CD14-positive monocyte (primary cell): ENCODE measurements at regions not wholly inside any gene's neighbourhood (a gene's known extent, or its start where the extent isn't known, plus 50 kb on each side); places are given as distances from the start of the nearest gene placed in this dataset.

Experiments used
- DNase-seq, 3 donors: peaks; one replicate each; pipeline ENCODE4 v3.0.0-alpha.2; 2011 to 2022
- H2AFZ ChIP-seq: 2 replicates; pipeline ENCODE4 v1.6.0; 2012; ENCODE audit warnings: mild to moderate bottlenecking, low read depth, low read length, inconsistent platforms; ENCODE audit not compliant: insufficient read depth, poor library complexity, severe bottlenecking
- H3K27ac ChIP-seq, 2 donors: 1 replicate in 1 of 2; 2 replicates in 1 of 2; pipeline ENCODE4 v1.5.1; 2012 to 2013; ENCODE audit warnings: low read length in 2 of 2, control low read depth in 1 of 2, inconsistent platforms in 1 of 2, low read depth in 1 of 2, mild to moderate bottlenecking in 1 of 2
- H3K27me3 ChIP-seq, 2 donors: one replicate each; pipeline versions ENCODE4 v1.6.0 to v1.6.1; 2011 to 2013; ENCODE audit warnings: low read length in 2 of 2; ENCODE audit not compliant: control insufficient read depth in 2 of 2, insufficient read depth in 2 of 2
- H3K36me3 ChIP-seq, 2 donors: replicated peaks in 1 of 2; 1 replicate in 1 of 2; 2 replicates in 1 of 2; pipeline versions ENCODE4 v1.5.1 to v1.6.1; 2012 to 2013; ENCODE audit warnings: low read length in 2 of 2, control low read depth in 1 of 2, inconsistent platforms in 1 of 2, mild to moderate bottlenecking in 1 of 2; ENCODE audit not compliant: insufficient read depth in 2 of 2, control insufficient read depth in 1 of 2
- H3K4me1 ChIP-seq, 2 donors: 1 replicate in 1 of 2; 2 replicates in 1 of 2; pipeline versions ENCODE4 v1.5.1 to v1.6.1; 2012 to 2013; ENCODE audit warnings: low read length in 2 of 2, control low read depth in 1 of 2, inconsistent platforms in 1 of 2, mild to moderate bottlenecking in 1 of 2, moderate library complexity in 1 of 2; ENCODE audit not compliant: insufficient read depth in 2 of 2, control insufficient read depth in 1 of 2
- H3K4me2 ChIP-seq: replicated peaks from 2 replicates; pipeline ENCODE3; 2012; ENCODE audit warnings: low read length, moderate library complexity, mild to moderate bottlenecking; ENCODE audit not compliant: poor library complexity, severe bottlenecking; ENCODE audit errors: extremely low read depth
- H3K4me3 ChIP-seq, 3 experiments: fragments of 200-600 bp in 1 of 3; sonication (generic) in 1 of 3; replicated peaks in 1 of 3; 1 replicate in 2 of 3; 2 replicates in 1 of 3; pipeline ENCODE4 v1.5.1; 2011 to 2013; ENCODE audit warnings: low read length in 3 of 3, mild to moderate bottlenecking in 3 of 3, control low read depth in 2 of 3, low read depth in 2 of 3, inconsistent platforms in 1 of 3, moderate library complexity in 1 of 3
- H3K79me2 ChIP-seq: 2 replicates; pipeline ENCODE4 v1.6.0; 2012; ENCODE audit warnings: mild to moderate bottlenecking, control low read depth, inconsistent platforms, low read length, moderate library complexity; ENCODE audit not compliant: insufficient read depth
- H3K9ac ChIP-seq: 2 replicates; pipeline ENCODE4 v1.6.0; 2017; ENCODE audit warnings: low read length, mild to moderate bottlenecking; ENCODE audit not compliant: insufficient read depth, poor library complexity, severe bottlenecking
- H3K9me3 ChIP-seq, 2 donors: replicated peaks in 1 of 2; 1 replicate in 1 of 2; 2 replicates in 1 of 2; pipeline versions ENCODE4 v1.5.1 to v1.6.1; 2012 to 2013; ENCODE audit warnings: low read length in 2 of 2, control low read depth in 1 of 2; ENCODE audit not compliant: control insufficient read depth in 1 of 2, insufficient read depth in 1 of 2
- H4K20me1 ChIP-seq: 2 replicates; pipeline ENCODE4 v1.6.0; 2012; ENCODE audit warnings: mild to moderate bottlenecking, low read length, control low read depth, moderate library complexity; ENCODE audit not compliant: insufficient read depth
- H3K27ac Mint-ChIP-seq, 7 donors: one replicate each; pipeline ENCODE4 v1.8.0; 2020; ENCODE audit warnings: mild to moderate bottlenecking in 7 of 7, mixed read lengths in 7 of 7, moderate library complexity in 6 of 7, inconsistent platforms in 2 of 7
- H3K27me3 Mint-ChIP-seq, 3 donors: one replicate each; pipeline ENCODE4 v1.8.0; 2021 to 2022; ENCODE audit warnings: low read depth in 3 of 3, mild to moderate bottlenecking in 3 of 3, mixed read lengths in 3 of 3, moderate library complexity in 3 of 3, inconsistent platforms in 1 of 3
- H3K36me3 Mint-ChIP-seq, 2 donors: one replicate each; pipeline ENCODE4 v1.8.0; 2020; ENCODE audit warnings: mixed read lengths in 2 of 2, inconsistent platforms in 1 of 2, mild to moderate bottlenecking in 1 of 2
- H3K4me1 Mint-ChIP-seq: one replicate; pipeline ENCODE4 v1.8.0; 2020; ENCODE audit warnings: mild to moderate bottlenecking, mixed read lengths
- H3K4me3 Mint-ChIP-seq, 2 donors: one replicate each; pipeline ENCODE4 v1.8.0; 2020; ENCODE audit warnings: mild to moderate bottlenecking in 2 of 2, mixed read lengths in 2 of 2, moderate library complexity in 1 of 2
- H3K9me3 Mint-ChIP-seq, 7 donors: one replicate each; pipeline ENCODE4 v1.8.0; 2020 to 2022; ENCODE audit warnings: mixed read lengths in 7 of 7, mild to moderate bottlenecking in 6 of 7, moderate library complexity in 6 of 7, inconsistent platforms in 2 of 7
- WGBS: methylation state at CpG from one replicate; pipeline ENCODE4 v1.1.5; 2013; ENCODE audit warnings: missing lambda C conversion rate; ENCODE audit not compliant: insufficient coverage; 5-methylcytosine and 5-hydroxymethylcytosine counted together
- intact Hi-C, 2 donors: fragments of 100-400 bp; cut with micrococcal nuclease; formaldehyde crosslinking; loops; one replicate each; pipeline versions ENCODE4 v1.15.0 to v1.15.1; 2023
- TF ChIP-seq, protein P1 (sequence below): fragments of 200-600 bp; IDR thresholded peaks from one replicate; pipeline ENCODE4 v1.8.0; 2022; ENCODE audit warnings: antibody characterized with exemption, mild to moderate bottlenecking

DNA sequence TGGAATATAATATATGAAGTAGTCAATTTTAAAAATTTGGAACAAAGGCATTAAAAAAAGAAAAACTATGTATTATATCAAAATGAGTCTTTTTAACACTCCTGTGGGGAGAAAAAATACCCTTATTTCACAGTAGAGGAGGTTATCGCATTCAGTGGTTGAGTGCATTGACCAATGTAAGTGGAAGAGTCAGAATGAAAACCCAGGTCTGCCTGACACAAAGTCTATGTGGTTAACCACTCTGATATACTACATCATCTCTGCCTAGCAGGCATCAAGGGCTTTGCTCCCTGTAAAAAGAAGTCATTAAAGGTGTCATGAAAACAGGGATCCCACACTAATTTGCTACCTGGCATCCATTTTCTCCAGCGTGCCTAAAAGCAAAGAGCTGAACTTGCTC, 417.2 kb upstream of the C9orf72 start:
- Mint-ChIP-seq H3K27ac (no peak overlapping the region), H3K4me3 (no peak overlapping the region), H3K9me3 (peaks cover 0 to 9% (median 6%) of the 10 kb centered on the region in 7 donors), H3K27me3 (no peaks in the 10 kb centered on the region), H3K36me3 (no peaks in the 10 kb centered on the region), H3K4me1 (no peaks in the 10 kb centered on the region)
- TF ChIP-seq, protein P1, sequence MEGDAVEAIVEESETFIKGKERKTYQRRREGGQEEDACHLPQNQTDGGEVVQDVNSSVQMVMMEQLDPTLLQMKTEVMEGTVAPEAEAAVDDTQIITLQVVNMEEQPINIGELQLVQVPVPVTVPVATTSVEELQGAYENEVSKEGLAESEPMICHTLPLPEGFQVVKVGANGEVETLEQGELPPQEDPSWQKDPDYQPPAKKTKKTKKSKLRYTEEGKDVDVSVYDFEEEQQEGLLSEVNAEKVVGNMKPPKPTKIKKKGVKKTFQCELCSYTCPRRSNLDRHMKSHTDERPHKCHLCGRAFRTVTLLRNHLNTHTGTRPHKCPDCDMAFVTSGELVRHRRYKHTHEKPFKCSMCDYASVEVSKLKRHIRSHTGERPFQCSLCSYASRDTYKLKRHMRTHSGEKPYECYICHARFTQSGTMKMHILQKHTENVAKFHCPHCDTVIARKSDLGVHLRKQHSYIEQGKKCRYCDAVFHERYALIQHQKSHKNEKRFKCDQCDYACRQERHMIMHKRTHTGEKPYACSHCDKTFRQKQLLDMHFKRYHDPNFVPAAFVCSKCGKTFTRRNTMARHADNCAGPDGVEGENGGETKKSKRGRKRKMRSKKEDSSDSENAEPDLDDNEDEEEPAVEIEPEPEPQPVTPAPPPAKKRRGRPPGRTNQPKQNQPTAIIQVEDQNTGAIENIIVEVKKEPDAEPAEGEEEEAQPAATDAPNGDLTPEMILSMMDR, result no peak
- no peaks in the 10 kb centered on the region for H3K9me3 ChIP-seq
- no peak overlapping the region for H3K27ac ChIP-seq
- H3K4me2 ChIP-seq, result no peak overlapping the region
- WGBS, result 100% methylated on average over 1 of the region's 2 CpGs
- no peaks in the 10 kb centered on the region for H3K36me3 ChIP-seq
- H4K20me1 ChIP-seq, result no peaks in the 10 kb centered on the region
- no peaks in the 10 kb centered on the region for H3K27me3 ChIP-seq
- H3K9ac ChIP-seq, result no peak overlapping the region
- H3K79me2 ChIP-seq, result no peaks in the 10 kb centered on the region
- no peaks in the 10 kb centered on the region for H3K4me1 ChIP-seq
- no peak overlapping the region for H2AFZ ChIP-seq
- intact Hi-C loops, result no loop called here
- H3K4me3 ChIP-seq, result no peak overlapping the region
- no peak for DNase-seq

DNA sequence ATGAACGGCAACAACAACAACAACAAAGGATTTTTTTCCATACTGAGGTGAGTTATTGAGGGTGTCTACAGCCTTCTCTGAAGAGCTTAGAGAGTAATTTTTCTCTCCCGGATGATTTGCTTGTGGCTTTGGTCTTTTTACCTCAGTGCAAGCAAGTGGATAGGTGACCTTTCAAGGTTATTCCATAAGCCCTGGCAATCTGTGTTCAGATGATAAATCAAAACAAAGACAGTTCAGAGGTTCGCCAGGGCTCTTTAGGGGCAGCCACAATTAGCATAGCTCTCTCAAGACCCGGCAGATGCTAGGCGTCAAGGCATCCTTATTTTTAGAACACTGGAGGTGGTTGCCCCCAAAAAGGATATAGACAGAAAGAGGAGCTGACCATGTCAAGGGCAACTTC, 417.9 kb upstream of the C9orf72 start:
- Histone ChIP-seq H3K4me3 (no peak overlapping the region), H2AFZ (no peak overlapping the region), H3K36me3 (no peaks in the 10 kb centered on the region), H3K27ac (no peak overlapping the region), H3K9ac (no peak overlapping the region), H3K27me3 (no peaks in the 10 kb centered on the region), H4K20me1 (no peaks in the 10 kb centered on the region), H3K4me1 (no peaks in the 10 kb centered on the region), H3K9me3 (no peaks in the 10 kb centered on the region), H3K4me2 (no peak overlapping the region), H3K79me2 (no peaks in the 10 kb centered on the region)
- Mint-ChIP-seq H3K27ac (no peak overlapping the region), H3K36me3 (no peaks in the 10 kb centered on the region), H3K9me3 (peaks cover 0 to 9% (median 6%) of the 10 kb centered on the region in 7 donors), H3K27me3 (no peaks in the 10 kb centered on the region), H3K4me1 (no peaks in the 10 kb centered on the region), H3K4me3 (no peak overlapping the region)
- WGBS, result 96% methylated on average over 2 of the region's 5 CpGs
- DNase-seq, result no peak
- intact Hi-C loops, result no loop called here
- TF ChIP-seq, protein P1, result no peak
